ENCODE measurements at regions not wholly inside any gene's neighbourhood (a gene's known extent, or its start where the extent isn't known, plus 50 kb on each side); places are given as distances from the start of the nearest gene placed in this dataset.

- no peak for FAIRE-seq
These were observed 1020.6 kb downstream of the BCL11A start for GRCh38 chr2:59532808-59533207.

- FAIRE-seq = no peak
These were observed 1023.2 kb downstream of the BCL11A start for GRCh38 chr2:59530258-59530657.

- FAIRE-seq = no peak
These were observed 1023.7 kb downstream of the BCL11A start for GRCh38 chr2:59529726-59530125.

DNA sequence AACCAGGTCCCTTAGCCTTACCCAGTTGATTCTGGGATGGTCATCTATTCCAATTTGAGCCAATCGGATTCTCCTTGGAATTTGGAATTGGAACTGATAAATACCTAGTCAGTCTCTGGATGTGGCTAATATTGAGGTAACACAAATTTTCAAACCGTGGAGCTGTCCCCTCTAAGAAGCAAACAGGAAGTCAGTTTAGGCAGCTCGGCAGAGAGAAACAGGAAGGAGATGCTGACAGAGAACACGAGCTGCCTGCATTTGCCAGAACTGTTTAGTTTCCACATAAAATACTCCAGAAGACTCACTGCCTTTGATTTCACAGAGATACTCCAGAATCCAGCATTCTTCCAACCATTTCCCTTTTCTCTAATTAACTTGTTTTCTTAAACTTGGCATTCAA lies 1024.9 kb downstream of the BCL11A start:
- FAIRE-seq = no peak

GRCh38 chr2:59502981-59503380 lies 1050.5 kb downstream of the BCL11A start:
- FAIRE-seq = no peak

GRCh38 chr2:59490994-59491393 lies 1062.5 kb downstream of the BCL11A start:
- FAIRE-seq = no peak

GRCh38 chr2:59490192-59490591 lies 1063.3 kb downstream of the BCL11A start:
- FAIRE-seq = no peak

- no peak for FAIRE-seq
These were observed 1068.8 kb downstream of the BCL11A start for GRCh38 chr2:59484673-59485072.

DNA sequence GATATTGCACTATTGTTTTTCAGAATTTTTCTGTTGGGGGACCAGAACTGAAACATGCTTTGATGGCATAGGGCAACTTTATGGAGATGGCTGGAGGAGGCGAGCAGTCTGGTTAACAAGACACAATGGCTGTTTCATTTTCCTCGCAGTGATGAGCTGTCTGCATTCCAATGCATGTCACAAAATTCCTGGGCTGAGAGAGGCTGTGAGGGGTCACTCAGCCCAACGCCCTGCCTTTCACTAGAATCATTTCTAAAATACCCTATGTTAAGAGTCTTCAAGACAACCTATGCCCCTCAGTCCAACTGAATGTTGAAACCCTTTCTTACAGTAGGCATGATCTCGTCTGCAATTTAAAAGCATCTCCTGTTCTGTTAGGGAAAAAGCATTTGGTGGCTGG lies 1090.0 kb downstream of the BCL11A start:
- no peak for FAIRE-seq

DNA sequence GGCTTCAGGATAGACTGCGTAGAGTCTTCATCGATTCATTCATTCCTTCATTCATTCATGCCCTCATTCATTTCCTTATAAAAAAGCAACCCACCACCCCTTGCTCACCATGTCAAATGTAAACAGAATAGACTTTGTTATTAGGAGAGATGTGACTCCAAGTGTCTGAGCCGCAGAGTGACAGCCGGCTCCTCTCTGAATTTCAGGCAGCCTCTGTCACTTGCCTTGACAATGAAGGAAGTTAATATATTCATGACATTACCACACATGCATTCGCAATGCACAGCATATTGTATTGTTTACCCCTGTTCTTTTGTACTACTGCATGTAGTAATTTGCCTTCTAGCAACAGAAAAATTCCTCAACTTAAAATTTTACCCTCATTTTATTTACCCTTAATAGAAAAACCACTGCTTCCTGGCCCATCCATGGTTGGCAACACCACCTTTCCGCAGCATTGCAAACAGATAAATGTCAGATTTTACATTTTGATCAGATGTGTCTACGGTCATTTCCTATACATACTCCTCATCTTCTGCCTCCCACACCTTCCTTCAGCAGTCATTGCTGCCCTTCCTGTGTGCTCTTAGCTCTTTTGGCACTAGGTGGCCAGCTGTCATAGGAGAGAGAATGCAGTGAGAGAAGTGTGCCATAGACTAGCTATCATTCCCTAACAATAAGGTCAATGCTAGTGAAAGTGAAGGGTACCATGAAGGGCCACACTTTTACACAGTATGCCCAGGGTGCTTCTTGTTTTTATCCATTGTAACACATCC lies 1090.8 kb downstream of the BCL11A start:
- FAIRE-seq = no peak

DNA sequence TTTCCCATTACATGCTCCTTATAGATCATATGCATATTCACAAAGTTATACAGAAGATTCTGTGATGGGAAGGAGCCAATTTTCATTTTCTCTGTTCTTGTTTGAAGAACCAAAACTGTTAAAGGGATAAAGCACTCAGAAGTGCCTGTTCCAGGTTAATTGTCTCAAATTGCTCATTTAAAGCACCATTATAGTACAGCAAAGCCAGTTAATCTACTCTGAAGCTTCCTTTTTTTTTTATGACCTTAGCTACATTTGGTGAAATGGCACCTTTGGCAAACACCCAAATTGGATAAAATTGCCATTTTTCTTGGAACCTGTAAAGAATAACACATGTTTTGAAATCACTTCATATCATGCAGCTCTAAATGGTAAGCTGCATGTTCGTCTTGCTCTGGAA lies 1092.3 kb downstream of the BCL11A start:
- no peak for FAIRE-seq

GRCh38 chr2:59458800-59459199 lies 1094.7 kb downstream of the BCL11A start:
- no peak for FAIRE-seq

DNA sequence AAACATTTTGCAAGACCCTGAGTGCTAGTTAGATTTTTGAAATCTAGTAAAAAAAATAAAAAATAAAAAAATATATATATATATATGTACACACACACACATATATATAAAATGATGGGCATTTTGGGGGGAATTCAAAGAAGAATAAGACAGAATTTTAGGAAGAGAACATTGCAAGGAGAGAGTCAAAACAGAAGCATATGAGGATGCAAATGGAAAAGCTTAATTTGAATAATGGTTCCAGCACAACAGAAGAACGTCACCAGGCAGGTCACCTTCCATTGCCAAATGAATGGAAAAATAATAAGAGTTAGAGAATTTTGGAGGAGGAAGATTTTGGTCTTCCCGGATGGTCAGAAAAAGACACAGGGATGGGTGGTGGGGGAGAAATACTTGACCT lies 1097.2 kb downstream of the BCL11A start:
- FAIRE-seq = no peak

- no peak for FAIRE-seq
These were observed 1104.2 kb downstream of the BCL11A start for GRCh38 chr2:59449274-59449673.

DNA sequence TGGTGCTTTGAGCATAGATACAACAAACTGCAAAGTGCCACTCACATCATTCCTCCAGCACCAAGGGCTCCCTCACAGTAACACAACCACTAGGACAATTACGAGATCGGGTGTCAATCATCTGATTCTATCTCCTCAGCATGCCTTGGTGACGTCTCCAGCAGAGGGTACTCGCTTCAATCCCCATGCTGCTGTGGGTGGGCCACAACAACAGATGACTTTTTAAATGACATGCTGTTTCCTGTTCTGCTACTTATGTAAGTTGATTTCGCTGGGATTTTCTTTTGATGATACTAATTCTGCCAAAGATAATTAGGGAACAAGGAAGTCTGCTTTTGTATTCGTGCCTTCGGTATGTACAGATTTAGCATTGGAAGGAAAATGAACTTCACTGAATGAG lies 1113.0 kb downstream of the BCL11A start:
- no peak for FAIRE-seq

DNA sequence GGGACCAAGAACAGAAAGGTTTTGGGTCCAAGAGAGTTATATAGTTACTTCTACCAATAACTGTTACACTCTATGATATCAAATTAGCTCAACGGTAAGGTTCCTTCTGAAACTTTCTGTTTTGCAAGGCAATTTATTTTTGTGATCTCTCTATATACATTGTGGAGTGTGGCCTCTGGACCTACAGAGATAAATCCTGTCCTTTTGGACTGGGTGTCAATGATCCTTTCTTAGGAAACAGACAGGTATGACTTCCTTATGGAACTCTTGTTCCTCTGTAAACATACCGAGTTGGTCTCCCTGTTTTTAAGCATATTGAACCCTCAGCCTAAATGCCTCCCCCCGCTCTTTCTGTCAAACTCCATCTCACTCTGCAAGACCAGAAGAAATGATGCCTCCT lies 1117.8 kb downstream of the BCL11A start:
- FAIRE-seq = no peak

DNA sequence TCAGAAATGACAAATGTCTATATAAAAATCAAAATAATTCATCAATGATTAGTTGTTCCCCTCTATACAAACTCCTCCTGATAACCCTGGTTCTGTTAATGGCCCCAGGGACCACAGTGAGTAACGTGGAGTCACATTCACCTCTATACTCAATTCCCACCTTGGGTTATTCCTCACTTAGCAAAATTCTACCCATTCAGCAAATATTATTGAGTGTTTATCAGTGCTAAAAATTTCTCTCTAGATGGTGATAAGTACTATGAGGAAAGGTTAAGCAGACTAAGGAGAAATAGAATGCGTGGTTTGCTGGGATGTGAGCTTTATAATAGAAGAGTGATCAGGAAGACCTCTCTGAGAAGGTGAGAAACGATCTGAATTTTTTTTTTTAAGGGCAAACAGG lies 1124.5 kb downstream of the BCL11A start:
- no peak for FAIRE-seq

GRCh38 chr2:59427980-59428379 lies 1125.5 kb downstream of the BCL11A start:
- FAIRE-seq = no peak

GRCh38 chr2:59425247-59425646 lies 1128.2 kb downstream of the BCL11A start:
- no peak for FAIRE-seq

GRCh38 chr2:59413751-59414570 lies 1139.5 kb downstream of the BCL11A start:
- no peak for FAIRE-seq

DNA sequence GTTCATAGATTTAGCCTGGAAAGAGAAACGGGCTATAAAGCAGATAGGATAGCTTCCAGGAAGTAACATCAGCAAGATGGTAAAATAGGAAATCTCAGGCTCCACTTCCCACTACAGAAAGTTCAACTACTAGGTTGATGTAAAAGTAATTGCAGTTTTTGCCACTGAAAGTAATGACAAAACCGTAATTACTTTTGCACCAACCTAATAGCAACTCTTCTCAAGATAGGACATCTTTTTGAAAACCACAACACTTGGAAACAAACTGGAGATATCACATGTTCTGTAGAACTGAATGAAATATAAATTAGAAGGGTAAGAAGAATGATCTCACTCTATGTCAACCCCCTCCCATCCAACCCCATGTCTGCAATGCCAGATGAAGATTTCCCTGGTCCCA lies 1154.3 kb downstream of the BCL11A start:
- FAIRE-seq = no peak

- FAIRE-seq = no peak
These were observed 1155.4 kb downstream of the BCL11A start for GRCh38 chr2:59398081-59398480.

DNA sequence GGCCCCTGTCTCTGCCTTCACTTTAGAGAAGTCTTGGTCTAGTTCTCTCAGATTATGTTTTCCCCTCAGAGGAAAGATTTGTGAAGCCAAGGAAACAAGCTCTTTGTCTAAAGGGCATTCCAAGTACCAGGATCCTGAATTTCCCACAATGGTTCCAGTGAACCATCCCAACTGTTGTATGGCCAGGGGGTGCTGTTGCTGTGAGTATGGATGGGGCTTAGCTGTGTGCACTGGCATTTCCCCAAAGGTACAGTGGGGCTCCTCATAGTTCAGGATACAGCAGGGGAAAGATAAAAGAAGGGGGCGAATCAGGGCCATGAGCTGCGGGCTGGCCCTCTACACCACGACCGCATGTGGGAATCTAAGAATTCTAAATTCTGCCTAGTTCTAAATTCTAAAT lies 1154.0 kb upstream of the FANCL start:
- FAIRE-seq = no peak

DNA sequence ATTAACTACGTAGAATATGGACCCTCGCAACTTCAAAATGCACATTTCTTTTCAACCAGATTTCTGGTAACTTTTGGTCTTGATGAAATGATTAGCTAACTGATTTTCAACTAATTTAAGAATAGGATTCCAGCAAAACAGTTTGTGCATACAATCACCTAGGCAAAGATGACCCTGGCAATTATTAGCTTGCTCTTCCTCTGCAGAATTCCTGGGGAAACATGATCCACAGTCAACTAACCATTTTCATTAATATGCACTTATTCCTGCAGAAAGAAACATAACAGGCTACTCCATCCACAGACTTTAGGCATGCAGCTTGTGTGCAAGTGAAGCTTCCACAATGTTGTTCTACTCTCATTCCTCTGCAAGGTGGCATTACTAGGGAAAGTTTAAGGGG lies 1150.8 kb upstream of the FANCL start:
- FAIRE-seq = no peak
